Sigmoid colon (tissue), 4 donors: ENCODE measurements at regions not wholly inside any gene's neighbourhood (a gene's known extent, or its start where the extent isn't known, plus 50 kb on each side); places are given as distances from the start of the nearest gene placed in this dataset.

Experiments
- EP300 ChIP-seq, 4 donors: sonication (generic); formaldehyde crosslinking; IDR thresholded peaks; one replicate each; pipeline ENCODE4 v1.6.1; 2017; ENCODE audit warnings: antibody characterized with exemption in 4 of 4
- POLR2AphosphoS5 ChIP-seq, 4 donors: sonication (generic); formaldehyde crosslinking; IDR thresholded peaks; one replicate each; pipeline ENCODE4 v1.6.1; 2017; ENCODE audit warnings: antibody characterized with exemption in 4 of 4
- TF ChIP-seq, protein P1 (sequence below), 4 experiments: fragments of 450-650 bp in 3 of 4; fragments of 200-600 bp in 1 of 4; IDR thresholded peaks; one replicate each; pipeline ENCODE4 v1.5.1; 2016 to 2019; ENCODE audit warnings: antibody characterized with exemption in 4 of 4, mild to moderate bottlenecking in 3 of 4, moderate library complexity in 2 of 4

- TF ChIP-seq, protein P1, sequence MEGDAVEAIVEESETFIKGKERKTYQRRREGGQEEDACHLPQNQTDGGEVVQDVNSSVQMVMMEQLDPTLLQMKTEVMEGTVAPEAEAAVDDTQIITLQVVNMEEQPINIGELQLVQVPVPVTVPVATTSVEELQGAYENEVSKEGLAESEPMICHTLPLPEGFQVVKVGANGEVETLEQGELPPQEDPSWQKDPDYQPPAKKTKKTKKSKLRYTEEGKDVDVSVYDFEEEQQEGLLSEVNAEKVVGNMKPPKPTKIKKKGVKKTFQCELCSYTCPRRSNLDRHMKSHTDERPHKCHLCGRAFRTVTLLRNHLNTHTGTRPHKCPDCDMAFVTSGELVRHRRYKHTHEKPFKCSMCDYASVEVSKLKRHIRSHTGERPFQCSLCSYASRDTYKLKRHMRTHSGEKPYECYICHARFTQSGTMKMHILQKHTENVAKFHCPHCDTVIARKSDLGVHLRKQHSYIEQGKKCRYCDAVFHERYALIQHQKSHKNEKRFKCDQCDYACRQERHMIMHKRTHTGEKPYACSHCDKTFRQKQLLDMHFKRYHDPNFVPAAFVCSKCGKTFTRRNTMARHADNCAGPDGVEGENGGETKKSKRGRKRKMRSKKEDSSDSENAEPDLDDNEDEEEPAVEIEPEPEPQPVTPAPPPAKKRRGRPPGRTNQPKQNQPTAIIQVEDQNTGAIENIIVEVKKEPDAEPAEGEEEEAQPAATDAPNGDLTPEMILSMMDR (IDR thresholded peaks at IDR 0.05): no peak
- TF ChIP-seq POLR2AphosphoS5 (IDR thresholded peaks at IDR 0.05) (no peak), EP300 (IDR thresholded peaks at IDR 0.05) (no peak)
Measured at GRCh38 chr1:29645586-29645985, 409.3 kb downstream of the PTPRU start.
